ENCODE measurements at regions not wholly inside any gene's neighbourhood (a gene's known extent, or its start where the extent isn't known, plus 50 kb on each side); places are given as distances from the start of the nearest gene placed in this dataset.

DNA sequence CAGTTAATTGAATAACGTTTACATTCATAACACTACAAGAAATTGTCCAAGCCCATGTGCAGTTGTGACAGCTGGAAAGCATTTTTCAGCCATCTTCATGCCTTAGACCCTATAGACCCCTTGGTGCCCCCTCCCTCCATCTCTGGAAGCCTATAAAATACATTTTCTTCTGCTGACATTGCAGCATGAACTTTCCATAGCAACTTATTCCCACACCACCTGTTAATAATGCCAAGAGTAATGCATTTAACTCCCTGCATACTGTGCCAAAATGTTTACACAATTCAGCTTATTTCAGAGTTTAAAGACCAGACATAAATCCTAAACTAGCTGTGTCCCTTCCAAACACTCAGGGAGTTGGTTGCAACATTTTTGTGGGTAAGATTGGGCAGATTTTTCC lies 143.0 kb upstream of the ARHGAP20 start (continued):
- TF ChIP-seq, protein P1, sequence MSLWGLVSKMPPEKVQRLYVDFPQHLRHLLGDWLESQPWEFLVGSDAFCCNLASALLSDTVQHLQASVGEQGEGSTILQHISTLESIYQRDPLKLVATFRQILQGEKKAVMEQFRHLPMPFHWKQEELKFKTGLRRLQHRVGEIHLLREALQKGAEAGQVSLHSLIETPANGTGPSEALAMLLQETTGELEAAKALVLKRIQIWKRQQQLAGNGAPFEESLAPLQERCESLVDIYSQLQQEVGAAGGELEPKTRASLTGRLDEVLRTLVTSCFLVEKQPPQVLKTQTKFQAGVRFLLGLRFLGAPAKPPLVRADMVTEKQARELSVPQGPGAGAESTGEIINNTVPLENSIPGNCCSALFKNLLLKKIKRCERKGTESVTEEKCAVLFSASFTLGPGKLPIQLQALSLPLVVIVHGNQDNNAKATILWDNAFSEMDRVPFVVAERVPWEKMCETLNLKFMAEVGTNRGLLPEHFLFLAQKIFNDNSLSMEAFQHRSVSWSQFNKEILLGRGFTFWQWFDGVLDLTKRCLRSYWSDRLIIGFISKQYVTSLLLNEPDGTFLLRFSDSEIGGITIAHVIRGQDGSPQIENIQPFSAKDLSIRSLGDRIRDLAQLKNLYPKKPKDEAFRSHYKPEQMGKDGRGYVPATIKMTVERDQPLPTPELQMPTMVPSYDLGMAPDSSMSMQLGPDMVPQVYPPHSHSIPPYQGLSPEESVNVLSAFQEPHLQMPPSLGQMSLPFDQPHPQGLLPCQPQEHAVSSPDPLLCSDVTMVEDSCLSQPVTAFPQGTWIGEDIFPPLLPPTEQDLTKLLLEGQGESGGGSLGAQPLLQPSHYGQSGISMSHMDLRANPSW (CRISPR knock-in tag; conservative IDR thresholded peaks at IDR 0.05; ENCODE audit: low read depth): no peak
- TF ChIP-seq FOXP1 (CRISPR knock-in tag; IDR thresholded peaks at IDR 0.05; ENCODE audit: borderline replicate concordance): no peak
- TF ChIP-seq PRRX2 (CRISPR knock-in tag; IDR thresholded peaks at IDR 0.05): no peak
- no peak for TF ChIP-seq ZNF263 (CRISPR knock-in tag; IDR thresholded peaks at IDR 0.05; ENCODE audit: low read depth)
- TF ChIP-seq, protein P2, sequence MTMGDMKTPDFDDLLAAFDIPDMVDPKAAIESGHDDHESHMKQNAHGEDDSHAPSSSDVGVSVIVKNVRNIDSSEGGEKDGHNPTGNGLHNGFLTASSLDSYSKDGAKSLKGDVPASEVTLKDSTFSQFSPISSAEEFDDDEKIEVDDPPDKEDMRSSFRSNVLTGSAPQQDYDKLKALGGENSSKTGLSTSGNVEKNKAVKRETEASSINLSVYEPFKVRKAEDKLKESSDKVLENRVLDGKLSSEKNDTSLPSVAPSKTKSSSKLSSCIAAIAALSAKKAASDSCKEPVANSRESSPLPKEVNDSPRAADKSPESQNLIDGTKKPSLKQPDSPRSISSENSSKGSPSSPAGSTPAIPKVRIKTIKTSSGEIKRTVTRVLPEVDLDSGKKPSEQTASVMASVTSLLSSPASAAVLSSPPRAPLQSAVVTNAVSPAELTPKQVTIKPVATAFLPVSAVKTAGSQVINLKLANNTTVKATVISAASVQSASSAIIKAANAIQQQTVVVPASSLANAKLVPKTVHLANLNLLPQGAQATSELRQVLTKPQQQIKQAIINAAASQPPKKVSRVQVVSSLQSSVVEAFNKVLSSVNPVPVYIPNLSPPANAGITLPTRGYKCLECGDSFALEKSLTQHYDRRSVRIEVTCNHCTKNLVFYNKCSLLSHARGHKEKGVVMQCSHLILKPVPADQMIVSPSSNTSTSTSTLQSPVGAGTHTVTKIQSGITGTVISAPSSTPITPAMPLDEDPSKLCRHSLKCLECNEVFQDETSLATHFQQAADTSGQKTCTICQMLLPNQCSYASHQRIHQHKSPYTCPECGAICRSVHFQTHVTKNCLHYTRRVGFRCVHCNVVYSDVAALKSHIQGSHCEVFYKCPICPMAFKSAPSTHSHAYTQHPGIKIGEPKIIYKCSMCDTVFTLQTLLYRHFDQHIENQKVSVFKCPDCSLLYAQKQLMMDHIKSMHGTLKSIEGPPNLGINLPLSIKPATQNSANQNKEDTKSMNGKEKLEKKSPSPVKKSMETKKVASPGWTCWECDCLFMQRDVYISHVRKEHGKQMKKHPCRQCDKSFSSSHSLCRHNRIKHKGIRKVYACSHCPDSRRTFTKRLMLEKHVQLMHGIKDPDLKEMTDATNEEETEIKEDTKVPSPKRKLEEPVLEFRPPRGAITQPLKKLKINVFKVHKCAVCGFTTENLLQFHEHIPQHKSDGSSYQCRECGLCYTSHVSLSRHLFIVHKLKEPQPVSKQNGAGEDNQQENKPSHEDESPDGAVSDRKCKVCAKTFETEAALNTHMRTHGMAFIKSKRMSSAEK (CRISPR knock-in tag; IDR thresholded peaks at IDR 0.05; ENCODE audit: borderline replicate concordance): no peak
- no peak for TF ChIP-seq ZNF138 (CRISPR knock-in tag; conservative IDR thresholded peaks at IDR 0.05)
- TF ChIP-seq NFYB (CRISPR knock-in tag; conservative IDR thresholded peaks at IDR 0.05; ENCODE audit: low read depth): no peak
- TF ChIP-seq, protein P3, sequence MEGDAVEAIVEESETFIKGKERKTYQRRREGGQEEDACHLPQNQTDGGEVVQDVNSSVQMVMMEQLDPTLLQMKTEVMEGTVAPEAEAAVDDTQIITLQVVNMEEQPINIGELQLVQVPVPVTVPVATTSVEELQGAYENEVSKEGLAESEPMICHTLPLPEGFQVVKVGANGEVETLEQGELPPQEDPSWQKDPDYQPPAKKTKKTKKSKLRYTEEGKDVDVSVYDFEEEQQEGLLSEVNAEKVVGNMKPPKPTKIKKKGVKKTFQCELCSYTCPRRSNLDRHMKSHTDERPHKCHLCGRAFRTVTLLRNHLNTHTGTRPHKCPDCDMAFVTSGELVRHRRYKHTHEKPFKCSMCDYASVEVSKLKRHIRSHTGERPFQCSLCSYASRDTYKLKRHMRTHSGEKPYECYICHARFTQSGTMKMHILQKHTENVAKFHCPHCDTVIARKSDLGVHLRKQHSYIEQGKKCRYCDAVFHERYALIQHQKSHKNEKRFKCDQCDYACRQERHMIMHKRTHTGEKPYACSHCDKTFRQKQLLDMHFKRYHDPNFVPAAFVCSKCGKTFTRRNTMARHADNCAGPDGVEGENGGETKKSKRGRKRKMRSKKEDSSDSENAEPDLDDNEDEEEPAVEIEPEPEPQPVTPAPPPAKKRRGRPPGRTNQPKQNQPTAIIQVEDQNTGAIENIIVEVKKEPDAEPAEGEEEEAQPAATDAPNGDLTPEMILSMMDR (IDR thresholded peaks at IDR 0.05): no peak

DNA sequence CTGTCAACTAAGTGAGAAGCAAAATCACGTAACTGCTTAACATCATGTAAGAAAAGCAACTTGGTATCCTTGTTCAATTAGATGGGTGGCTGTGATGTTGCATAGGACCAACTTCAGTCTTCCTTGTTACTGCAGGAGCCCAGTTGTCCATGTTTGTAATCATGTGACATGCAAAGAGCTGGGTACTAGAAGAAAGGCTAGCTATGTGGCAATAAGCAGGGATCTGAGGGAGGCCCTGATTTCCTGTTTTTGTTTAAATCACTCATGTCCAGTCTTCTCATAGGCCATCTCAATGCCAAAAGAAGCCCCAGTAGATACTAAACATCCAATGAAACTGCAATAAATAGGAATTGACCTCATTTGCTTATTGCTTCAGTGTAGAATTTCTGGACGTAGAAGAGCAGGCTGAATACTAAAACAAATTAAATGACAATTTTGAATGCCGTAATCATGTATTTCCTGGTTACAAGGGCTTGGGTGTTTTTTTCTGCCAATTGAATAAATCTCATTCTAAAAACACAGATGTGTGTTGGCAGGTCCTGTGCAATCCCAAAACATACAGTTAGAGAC lies 140.8 kb upstream of the ARHGAP20 start:
- no peak for DNase-seq (ENCODE audit: low spot score)
- no peaks in the 10 kb centered on the region for H3K4me1 Mint-ChIP-seq
- H3K36me3 Mint-ChIP-seq: no peaks in the 10 kb centered on the region
- no peak overlapping the region for H3K27ac Mint-ChIP-seq
- CTCF ChIA-PET: no interaction called here
- no peaks in the 10 kb centered on the region for H3K9me3 Mint-ChIP-seq
- POLR2A ChIA-PET: no interaction called here
- no peak for ATAC-seq
- H3K4me3 Mint-ChIP-seq: no peak overlapping the region
- no peaks in the 10 kb centered on the region for H3K27me3 Mint-ChIP-seq (ENCODE audit: low read depth)
- no peak for TF ChIP-seq SOX15 (CRISPR knock-in tag; IDR thresholded peaks at IDR 0.05)
- TF ChIP-seq KAT7 (CRISPR knock-in tag; IDR thresholded peaks at IDR 0.05; ENCODE audit: borderline replicate concordance): no peak
- no peak for TF ChIP-seq ELF4 (CRISPR knock-in tag; IDR thresholded peaks at IDR 0.05; ENCODE audit: low read depth)
- TF ChIP-seq, protein P4, sequence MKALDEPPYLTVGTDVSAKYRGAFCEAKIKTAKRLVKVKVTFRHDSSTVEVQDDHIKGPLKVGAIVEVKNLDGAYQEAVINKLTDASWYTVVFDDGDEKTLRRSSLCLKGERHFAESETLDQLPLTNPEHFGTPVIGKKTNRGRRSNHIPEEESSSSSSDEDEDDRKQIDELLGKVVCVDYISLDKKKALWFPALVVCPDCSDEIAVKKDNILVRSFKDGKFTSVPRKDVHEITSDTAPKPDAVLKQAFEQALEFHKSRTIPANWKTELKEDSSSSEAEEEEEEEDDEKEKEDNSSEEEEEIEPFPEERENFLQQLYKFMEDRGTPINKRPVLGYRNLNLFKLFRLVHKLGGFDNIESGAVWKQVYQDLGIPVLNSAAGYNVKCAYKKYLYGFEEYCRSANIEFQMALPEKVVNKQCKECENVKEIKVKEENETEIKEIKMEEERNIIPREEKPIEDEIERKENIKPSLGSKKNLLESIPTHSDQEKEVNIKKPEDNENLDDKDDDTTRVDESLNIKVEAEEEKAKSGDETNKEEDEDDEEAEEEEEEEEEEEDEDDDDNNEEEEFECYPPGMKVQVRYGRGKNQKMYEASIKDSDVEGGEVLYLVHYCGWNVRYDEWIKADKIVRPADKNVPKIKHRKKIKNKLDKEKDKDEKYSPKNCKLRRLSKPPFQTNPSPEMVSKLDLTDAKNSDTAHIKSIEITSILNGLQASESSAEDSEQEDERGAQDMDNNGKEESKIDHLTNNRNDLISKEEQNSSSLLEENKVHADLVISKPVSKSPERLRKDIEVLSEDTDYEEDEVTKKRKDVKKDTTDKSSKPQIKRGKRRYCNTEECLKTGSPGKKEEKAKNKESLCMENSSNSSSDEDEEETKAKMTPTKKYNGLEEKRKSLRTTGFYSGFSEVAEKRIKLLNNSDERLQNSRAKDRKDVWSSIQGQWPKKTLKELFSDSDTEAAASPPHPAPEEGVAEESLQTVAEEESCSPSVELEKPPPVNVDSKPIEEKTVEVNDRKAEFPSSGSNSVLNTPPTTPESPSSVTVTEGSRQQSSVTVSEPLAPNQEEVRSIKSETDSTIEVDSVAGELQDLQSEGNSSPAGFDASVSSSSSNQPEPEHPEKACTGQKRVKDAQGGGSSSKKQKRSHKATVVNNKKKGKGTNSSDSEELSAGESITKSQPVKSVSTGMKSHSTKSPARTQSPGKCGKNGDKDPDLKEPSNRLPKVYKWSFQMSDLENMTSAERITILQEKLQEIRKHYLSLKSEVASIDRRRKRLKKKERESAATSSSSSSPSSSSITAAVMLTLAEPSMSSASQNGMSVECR (CRISPR knock-in tag; IDR thresholded peaks at IDR 0.05; ENCODE audit: borderline replicate concordance): no peak
- TF ChIP-seq TCF7 (CRISPR knock-in tag; IDR thresholded peaks at IDR 0.05; ENCODE audit: low read depth): no peak
- no peak for TF ChIP-seq NFYB (CRISPR knock-in tag; conservative IDR thresholded peaks at IDR 0.05; ENCODE audit: low read depth)
- TF ChIP-seq JUN (CRISPR knock-in tag; IDR thresholded peaks at IDR 0.05): no peak
- TF ChIP-seq, protein P5, sequence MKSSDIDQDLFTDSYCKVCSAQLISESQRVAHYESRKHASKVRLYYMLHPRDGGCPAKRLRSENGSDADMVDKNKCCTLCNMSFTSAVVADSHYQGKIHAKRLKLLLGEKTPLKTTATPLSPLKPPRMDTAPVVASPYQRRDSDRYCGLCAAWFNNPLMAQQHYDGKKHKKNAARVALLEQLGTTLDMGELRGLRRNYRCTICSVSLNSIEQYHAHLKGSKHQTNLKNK (CRISPR knock-in tag; IDR thresholded peaks at IDR 0.05): no peak
- TF ChIP-seq RORB (CRISPR knock-in tag; IDR thresholded peaks at IDR 0.05): no peak
- TF ChIP-seq, protein P6, sequence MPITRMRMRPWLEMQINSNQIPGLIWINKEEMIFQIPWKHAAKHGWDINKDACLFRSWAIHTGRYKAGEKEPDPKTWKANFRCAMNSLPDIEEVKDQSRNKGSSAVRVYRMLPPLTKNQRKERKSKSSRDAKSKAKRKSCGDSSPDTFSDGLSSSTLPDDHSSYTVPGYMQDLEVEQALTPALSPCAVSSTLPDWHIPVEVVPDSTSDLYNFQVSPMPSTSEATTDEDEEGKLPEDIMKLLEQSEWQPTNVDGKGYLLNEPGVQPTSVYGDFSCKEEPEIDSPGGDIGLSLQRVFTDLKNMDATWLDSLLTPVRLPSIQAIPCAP (CRISPR knock-in tag; IDR thresholded peaks at IDR 0.05): no peak
- TF ChIP-seq, protein P2 (CRISPR knock-in tag; IDR thresholded peaks at IDR 0.05; ENCODE audit: borderline replicate concordance): no peak
